Heart left ventricle (tissue), 13 donors: ENCODE measurements at regions not wholly inside any gene's neighbourhood (a gene's known extent, or its start where the extent isn't known, plus 50 kb on each side); places are given as distances from the start of the nearest gene placed in this dataset.

Experiments
- POLR2A ChIP-seq, 2 donors: fragments of 450-650 bp; IDR thresholded peaks; one replicate each; pipeline ENCODE4 v1.6.1; 2017; ENCODE audit warnings: antibody characterized with exemption in 2 of 2, mild to moderate bottlenecking in 2 of 2, moderate library complexity in 2 of 2
- TF ChIP-seq, protein P1 (sequence below), 12 donors: fragments of 200-600 bp; sonication (generic) in 4 of 12; IDR thresholded peaks; one replicate each; pipeline versions ENCODE4 v1.5.0 to v1.8.0; 2018 to 2022; ENCODE audit warnings: antibody characterized with exemption in 12 of 12, mild to moderate bottlenecking in 5 of 12
- donor health status: ischemic (EF 13 %, LVEDD 7.1; RV severe dilation, severe dysfunction).
- donor health status: DM: no; HTN: yes; CAD: no.
- donor health status: DM: no; HTN: no; CAD: no.
- donor health status: ischemic (EF 25% LVEDD 6.9; RV normal size, moderate dysfunction).
- donor health status: ischemic (EF 25% LVEDD 5.7; RV mildly dilated, moderate dysfunction).
- donor health status: ischemic (EF 35%, LVEDD 5.7; RV mildly dilated, moderate dysfunction).
- donor health status: nonischemic (EF 11% LVEDD 7.7; RV severe dilation, severe dysfunction).
- donor health status: DM: yes; HTN: yes; CAD: no.
- donor health status: PGD.
- donor health status: ischemic (EF 29% LVEDD 5.4; RV normal size, mild dysfunction).
- donor health status: nonischemic (EF 23%, LVEDD 6.1; RV moderate dilation, normal function).

DNA sequence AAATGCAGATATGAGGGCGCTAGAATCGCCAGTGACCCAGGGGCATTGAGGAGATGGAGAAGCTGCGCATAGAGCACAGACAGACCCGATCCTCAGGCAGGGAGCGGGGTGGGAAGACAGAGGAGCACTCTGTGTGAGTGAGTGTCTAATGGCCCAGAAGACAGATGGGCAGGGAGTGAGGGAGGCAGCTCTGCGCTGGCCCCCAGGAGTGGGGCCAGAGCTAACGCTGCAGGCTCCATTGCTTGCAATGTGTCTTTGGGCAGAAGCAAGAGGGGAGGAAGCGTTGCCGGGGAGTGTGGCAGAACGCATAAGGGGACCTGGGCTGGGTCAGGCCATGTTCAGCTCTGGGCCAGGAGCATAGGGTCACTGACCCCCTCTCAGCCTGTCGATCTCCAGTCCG lies 207.0 kb downstream of the TBXT start:
- no peak for TF ChIP-seq POLR2A (IDR thresholded peaks at IDR 0.05)
- TF ChIP-seq, protein P1, sequence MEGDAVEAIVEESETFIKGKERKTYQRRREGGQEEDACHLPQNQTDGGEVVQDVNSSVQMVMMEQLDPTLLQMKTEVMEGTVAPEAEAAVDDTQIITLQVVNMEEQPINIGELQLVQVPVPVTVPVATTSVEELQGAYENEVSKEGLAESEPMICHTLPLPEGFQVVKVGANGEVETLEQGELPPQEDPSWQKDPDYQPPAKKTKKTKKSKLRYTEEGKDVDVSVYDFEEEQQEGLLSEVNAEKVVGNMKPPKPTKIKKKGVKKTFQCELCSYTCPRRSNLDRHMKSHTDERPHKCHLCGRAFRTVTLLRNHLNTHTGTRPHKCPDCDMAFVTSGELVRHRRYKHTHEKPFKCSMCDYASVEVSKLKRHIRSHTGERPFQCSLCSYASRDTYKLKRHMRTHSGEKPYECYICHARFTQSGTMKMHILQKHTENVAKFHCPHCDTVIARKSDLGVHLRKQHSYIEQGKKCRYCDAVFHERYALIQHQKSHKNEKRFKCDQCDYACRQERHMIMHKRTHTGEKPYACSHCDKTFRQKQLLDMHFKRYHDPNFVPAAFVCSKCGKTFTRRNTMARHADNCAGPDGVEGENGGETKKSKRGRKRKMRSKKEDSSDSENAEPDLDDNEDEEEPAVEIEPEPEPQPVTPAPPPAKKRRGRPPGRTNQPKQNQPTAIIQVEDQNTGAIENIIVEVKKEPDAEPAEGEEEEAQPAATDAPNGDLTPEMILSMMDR (IDR thresholded peaks at IDR 0.05), result no peak
